Fibroblast of upper back skin (primary cell): ENCODE measurements at regions not wholly inside any gene's neighbourhood (a gene's known extent, or its start where the extent isn't known, plus 50 kb on each side); places are given as distances from the start of the nearest gene placed in this dataset.

Source experiments
- DNase-seq: peaks from one replicate; pipeline ENCODE4 v3.0.0-alpha.2; 2013

- no peak for DNase-seq
These were observed 125.8 kb downstream of the C1D start for GRCh38 chr2:67936969-67937368.

GRCh38 chr2:67938053-67938452, 124.8 kb downstream of the C1D start:
- DNase-seq = no peak

GRCh38 chr2:67945056-67945455, 117.7 kb downstream of the C1D start:
- DNase-seq = no peak

DNA sequence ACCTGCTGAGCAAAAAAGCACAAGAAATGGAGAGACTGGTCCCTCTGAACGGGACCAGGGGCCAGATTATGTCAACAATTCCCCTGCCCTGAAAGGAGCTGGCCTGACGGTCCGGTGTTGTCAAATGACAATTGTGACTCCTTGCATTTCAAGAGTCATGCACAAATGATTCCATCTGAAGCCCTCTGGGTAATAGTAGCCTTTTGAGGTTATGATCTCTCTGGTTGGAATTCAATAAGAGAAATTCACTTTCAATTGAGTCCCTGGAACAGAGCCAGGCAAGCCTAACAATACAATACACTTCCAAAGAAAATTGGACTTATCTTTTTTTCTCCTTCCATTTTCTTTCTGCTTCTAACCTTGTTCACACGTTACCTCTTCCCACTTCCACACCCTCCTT, 116.9 kb downstream of the C1D start:
- DNase-seq = peak; percentile 28

DNA sequence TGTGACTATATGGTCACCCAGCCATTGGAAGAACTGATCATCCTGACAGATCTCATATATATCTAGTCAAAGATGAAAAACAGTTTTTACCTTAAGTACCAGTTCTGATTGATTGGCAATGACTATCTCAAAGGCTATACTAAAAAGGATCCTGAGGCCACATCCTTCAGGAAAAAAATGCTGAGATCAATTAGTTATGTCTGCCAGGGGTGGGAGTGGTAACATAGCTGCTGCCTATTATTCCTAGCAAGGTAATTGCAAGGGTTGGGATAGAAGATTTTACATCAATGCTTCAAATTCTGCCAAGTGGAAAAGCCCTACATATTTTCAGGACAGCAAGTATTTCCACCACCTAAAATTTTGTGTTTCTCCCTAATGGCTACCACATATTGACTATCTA, 114.7 kb downstream of the C1D start:
- DNase-seq = no peak

GRCh38 chr2:67948506-67948905, 114.3 kb downstream of the C1D start:
- no peak for DNase-seq

GRCh38 chr2:67950018-67950417, 112.8 kb downstream of the C1D start:
- no peak for DNase-seq

GRCh38 chr2:67950919-67951318, 111.9 kb downstream of the C1D start:
- no peak for DNase-seq

DNA sequence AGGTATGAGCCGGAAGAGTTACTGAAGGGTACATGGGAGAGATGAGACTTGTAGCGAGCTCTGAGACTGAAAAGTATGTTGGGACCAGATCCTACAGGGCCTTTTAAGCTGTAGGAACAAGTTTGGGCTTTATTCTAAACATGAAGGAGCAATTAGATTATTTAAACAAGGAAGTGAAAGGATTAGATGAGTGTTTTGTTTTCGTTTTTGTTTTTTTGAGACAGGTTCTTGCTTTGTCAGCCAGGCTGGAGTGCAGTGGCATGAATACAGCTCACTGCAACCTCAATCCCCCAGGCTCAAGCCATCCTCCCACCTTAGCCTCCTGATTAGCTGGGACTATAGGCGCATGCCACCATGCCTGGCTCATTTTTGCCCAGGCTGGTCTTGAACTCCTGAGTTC, 110.7 kb downstream of the C1D start:
- DNase-seq = no peak

GRCh38 chr2:67954093-67954748, 108.6 kb downstream of the C1D start:
- DNase-seq = no peak

- no peak for DNase-seq
These were observed 106.8 kb downstream of the C1D start for GRCh38 chr2:67955748-67956603.

GRCh38 chr2:67965246-67965645, 97.6 kb downstream of the C1D start:
- no peak for DNase-seq

DNA sequence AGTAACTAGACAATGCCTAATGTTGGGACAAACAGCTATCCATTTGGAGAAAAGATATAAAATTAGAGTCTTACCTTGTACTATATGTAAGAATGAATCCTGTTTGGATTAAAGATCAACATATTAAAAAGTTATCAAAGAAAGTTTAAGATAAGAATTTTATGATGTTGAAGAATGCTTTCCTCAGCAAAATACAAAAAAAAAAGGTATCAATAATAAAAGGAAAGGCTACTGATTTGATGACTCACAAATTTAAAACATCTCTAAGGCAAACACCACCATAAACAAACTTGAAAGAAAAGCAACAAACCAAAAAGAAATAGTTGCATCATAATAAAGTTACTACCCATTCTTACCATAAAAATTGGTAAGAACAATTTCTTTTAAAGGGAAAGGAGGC, 92.7 kb downstream of the C1D start:
- no peak for DNase-seq

DNA sequence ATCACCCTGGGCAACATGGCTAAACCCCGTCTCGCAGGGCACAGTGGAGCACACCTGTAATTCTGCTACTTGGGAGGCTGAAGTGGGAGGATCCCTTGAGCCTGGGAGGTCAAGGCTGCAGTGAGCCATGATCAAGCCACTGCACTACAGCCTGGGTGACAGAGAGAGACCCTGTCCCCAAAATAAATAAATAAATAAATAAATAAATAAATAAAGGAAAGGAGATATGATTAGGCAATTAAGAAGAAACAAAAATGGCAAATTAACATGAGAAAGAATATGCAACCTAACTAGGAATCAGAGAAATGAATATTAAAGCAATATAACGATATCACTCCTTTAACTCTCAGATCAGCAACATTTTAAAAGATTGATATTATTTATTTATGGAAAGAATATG, 92.3 kb downstream of the C1D start:
- DNase-seq = no peak

DNA sequence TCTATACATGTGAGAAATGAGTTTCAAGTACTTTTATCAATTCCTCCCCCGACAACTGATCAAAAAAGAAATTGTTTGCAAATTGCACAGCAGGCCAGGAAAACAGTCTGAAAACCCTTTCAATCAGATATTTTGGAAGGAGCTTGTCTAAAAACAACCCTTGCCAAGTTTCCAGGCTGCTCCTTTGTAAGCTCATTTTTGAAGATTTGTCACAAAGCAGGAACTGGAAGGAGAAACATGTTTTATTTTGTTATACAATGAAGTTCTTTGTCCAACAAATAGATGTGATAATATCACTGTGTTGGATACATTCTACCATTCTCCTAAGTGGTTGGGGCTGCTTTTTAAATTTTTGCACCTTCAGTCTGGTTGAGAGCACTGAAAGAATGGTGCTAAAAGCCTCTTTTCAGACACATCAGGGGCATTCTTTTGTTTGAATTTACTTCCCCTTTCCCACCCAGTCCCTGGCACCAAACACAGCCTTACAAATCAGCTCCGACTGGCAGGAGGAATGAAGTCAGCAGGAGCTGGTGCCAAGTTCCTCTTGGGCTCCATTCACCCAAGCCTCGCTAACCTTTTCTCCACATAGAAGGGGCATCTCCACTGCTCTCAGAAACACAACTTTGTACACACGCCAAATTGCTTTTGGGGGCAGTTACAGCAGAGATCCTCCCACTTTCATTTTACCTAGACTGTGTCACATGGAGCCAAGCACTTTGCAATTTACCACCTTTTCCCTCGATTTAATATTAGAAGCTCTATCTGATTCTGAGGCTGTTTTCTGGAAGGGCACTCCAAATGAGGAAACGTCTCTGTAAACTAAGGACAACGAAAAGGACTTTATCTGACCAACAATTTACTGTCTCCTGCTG, 88.0 kb downstream of the C1D start:
- no peak for DNase-seq

DNA sequence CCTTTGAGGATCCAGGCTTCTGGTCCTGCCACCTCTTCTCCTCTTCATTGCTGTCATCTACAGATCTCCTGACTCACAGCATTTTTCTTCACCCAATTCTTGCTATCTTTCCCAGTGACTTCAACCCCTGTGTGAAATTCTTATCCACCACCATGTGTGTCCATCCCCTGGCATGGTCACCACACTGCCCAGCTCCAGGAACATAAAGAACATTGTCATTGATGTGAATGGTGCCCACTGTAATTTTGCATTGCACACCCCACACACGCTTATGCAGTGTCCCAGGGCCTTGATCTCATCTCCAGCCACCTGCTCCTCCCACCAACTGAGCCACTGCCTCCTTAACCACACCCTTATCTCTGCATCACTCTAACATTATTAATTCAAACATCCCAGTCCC, 85.3 kb downstream of the C1D start:
- DNase-seq = no peak

DNA sequence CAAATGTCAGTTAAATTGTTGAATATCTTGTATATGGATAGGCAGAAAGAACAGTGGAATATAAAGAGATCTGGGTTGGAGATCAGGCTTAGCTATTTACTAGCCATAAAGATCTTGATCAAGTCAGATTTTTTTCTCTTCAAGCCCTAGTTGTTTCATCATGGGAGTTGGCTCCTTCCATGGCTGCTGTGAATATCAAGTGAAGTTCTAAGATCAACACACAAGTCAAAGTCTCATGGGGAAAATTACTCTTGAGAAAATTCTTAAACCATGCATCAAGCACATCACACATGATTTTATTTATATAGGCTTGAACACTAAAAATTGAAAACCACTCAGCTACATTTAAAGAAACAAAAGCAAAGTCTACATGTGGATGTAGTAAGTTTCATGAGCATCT, 79.8 kb downstream of the C1D start:
- peak; percentile 65 for DNase-seq

- no peak for DNase-seq
These were observed 78.2 kb downstream of the C1D start for GRCh38 chr2:67984600-67984999.

DNA sequence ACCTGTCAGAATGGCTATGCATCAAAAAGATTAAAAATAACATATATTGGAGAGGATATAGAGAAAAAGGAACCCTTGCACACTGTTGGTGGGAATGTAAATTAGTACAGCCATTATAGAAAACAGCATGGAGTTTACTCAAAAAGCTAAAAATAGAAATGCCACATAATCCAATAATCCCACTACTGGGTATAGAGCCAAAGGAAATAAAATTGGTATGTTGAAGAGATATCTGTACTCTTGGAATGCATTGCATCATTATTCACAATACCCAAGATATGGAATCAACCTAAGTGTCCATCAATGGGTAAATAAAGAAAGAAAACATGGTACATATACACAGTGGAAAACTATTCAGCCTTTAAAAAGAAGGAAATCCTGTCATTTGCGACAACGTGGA, 77.2 kb downstream of the C1D start:
- no peak for DNase-seq

- DNase-seq = no peak
These were observed 76.5 kb downstream of the C1D start for GRCh38 chr2:67986258-67986657.
